ENCODE measurements at regions not wholly inside any gene's neighbourhood (a gene's known extent, or its start where the extent isn't known, plus 50 kb on each side); places are given as distances from the start of the nearest gene placed in this dataset.

- TF ChIP-seq GATA3 (IDR thresholded peaks at IDR 0.05; ENCODE audit: low read depth, low read length), result no peak
- no peak for TF ChIP-seq GATA2 (IDR thresholded peaks at IDR 0.05; ENCODE audit: low read depth, low read length)
Measured at GRCh38 chr10:9515922-9516321, 1461.4 kb downstream of the GATA3 start.

GRCh38 chr10:9535744-9536143, 1481.3 kb downstream of the GATA3 start:
- no peak for TF ChIP-seq GATA3 (IDR thresholded peaks at IDR 0.05; ENCODE audit: low read depth, low read length)
- TF ChIP-seq GATA2 (IDR thresholded peaks at IDR 0.05; ENCODE audit: low read depth, low read length), result no peak

GRCh38 chr10:9545073-9545472, 1472.6 kb upstream of the CELF2 start:
- no peak for TF ChIP-seq GATA3 (IDR thresholded peaks at IDR 0.05; ENCODE audit: low read depth, low read length)
- TF ChIP-seq GATA2 (IDR thresholded peaks at IDR 0.05; ENCODE audit: low read depth, low read length), result no peak

GRCh38 chr10:9547936-9548904, 1469.5 kb upstream of the CELF2 start:
- TF ChIP-seq GATA2 (IDR thresholded peaks at IDR 0.05; ENCODE audit: low read depth, low read length) (no peak), GATA3 (IDR thresholded peaks at IDR 0.05; ENCODE audit: low read depth, low read length) (no peak)

GRCh38 chr10:9550810-9551209, 1466.9 kb upstream of the CELF2 start:
- no peak for TF ChIP-seq GATA3 (IDR thresholded peaks at IDR 0.05; ENCODE audit: low read depth, low read length)
- TF ChIP-seq GATA2 (IDR thresholded peaks at IDR 0.05; ENCODE audit: low read depth, low read length), result no peak

GRCh38 chr10:9554321-9554720, 1463.4 kb upstream of the CELF2 start:
- no peak for TF ChIP-seq GATA2 (IDR thresholded peaks at IDR 0.05; ENCODE audit: low read depth, low read length)
- no peak for TF ChIP-seq GATA3 (IDR thresholded peaks at IDR 0.05; ENCODE audit: low read depth, low read length)

- TF ChIP-seq GATA2 (IDR thresholded peaks at IDR 0.05; ENCODE audit: low read depth, low read length), result no peak
- no peak for TF ChIP-seq GATA3 (IDR thresholded peaks at IDR 0.05; ENCODE audit: low read depth, low read length)
Measured at GRCh38 chr10:9560976-9561375, 1456.7 kb upstream of the CELF2 start.

- TF ChIP-seq GATA3 (IDR thresholded peaks at IDR 0.05; ENCODE audit: low read depth, low read length) (no peak), GATA2 (IDR thresholded peaks at IDR 0.05; ENCODE audit: low read depth, low read length) (no peak)
Measured at GRCh38 chr10:9561821-9562505, 1455.7 kb upstream of the CELF2 start.

GRCh38 chr10:9577746-9578145, 1439.9 kb upstream of the CELF2 start:
- TF ChIP-seq GATA3 (IDR thresholded peaks at IDR 0.05; ENCODE audit: low read depth, low read length) (no peak), GATA2 (IDR thresholded peaks at IDR 0.05; ENCODE audit: low read depth, low read length) (no peak)

- TF ChIP-seq GATA3 (IDR thresholded peaks at IDR 0.05; ENCODE audit: low read depth, low read length), result no peak
- TF ChIP-seq GATA2 (IDR thresholded peaks at IDR 0.05; ENCODE audit: low read depth, low read length), result no peak
Measured at GRCh38 chr10:9579110-9579705, 1438.5 kb upstream of the CELF2 start.

GRCh38 chr10:9596368-9596920, 1421.2 kb upstream of the CELF2 start:
- TF ChIP-seq GATA3 (IDR thresholded peaks at IDR 0.05; ENCODE audit: low read depth, low read length) (no peak), GATA2 (IDR thresholded peaks at IDR 0.05; ENCODE audit: low read depth, low read length) (no peak)

- TF ChIP-seq GATA3 (IDR thresholded peaks at IDR 0.05; ENCODE audit: low read depth, low read length) (no peak), GATA2 (IDR thresholded peaks at IDR 0.05; ENCODE audit: low read depth, low read length) (no peak)
Measured at GRCh38 chr10:9602998-9603397, 1414.7 kb upstream of the CELF2 start.

GRCh38 chr10:9603972-9604371, 1413.7 kb upstream of the CELF2 start:
- TF ChIP-seq GATA2 (IDR thresholded peaks at IDR 0.05; ENCODE audit: low read depth, low read length), result no peak
- no peak for TF ChIP-seq GATA3 (IDR thresholded peaks at IDR 0.05; ENCODE audit: low read depth, low read length)

GRCh38 chr10:9605231-9605630, 1412.4 kb upstream of the CELF2 start:
- TF ChIP-seq GATA2 (IDR thresholded peaks at IDR 0.05; ENCODE audit: low read depth, low read length), result no peak
- TF ChIP-seq GATA3 (IDR thresholded peaks at IDR 0.05; ENCODE audit: low read depth, low read length), result no peak

Measured in SH-SY5Y (cell line).